HEK293 (cell line): ENCODE measurements at regions not wholly inside any gene's neighbourhood (a gene's known extent, or its start where the extent isn't known, plus 50 kb on each side); places are given as distances from the start of the nearest gene placed in this dataset.

ENCODE experiments used
- CTCF ChIA-PET: fragments of 350-600 bp; formaldehyde crosslinking; extraction: SDS; loops from one replicate; lab custom pipeline; 2021; ENCODE audit warnings: antibody characterized with exemption; lab: Yijun Ruan, JAX
- POLR2A ChIA-PET: fragments of 300-600 bp; formaldehyde crosslinking; extraction: SDS; loops from one replicate; lab custom pipeline; 2020; ENCODE audit warnings: antibody characterized with exemption, inconsistent platforms; lab: Yijun Ruan, JAX
- H3K27ac ChIP-seq: fragments of 200-500 bp; sonication (Bioruptor generic); 2 replicates; pipeline ENCODE4 v1.5.1; 2014; ENCODE audit warnings: low read depth, low read length, control low read depth, inconsistent platforms; ENCODE audit errors: extremely low read depth
- H3K36me3 ChIP-seq, 2 experiments: fragments of 200-500 bp in 1 of 2; sonication (Bioruptor generic) in 1 of 2; 1 replicate in 1 of 2; 2 replicates in 1 of 2; pipeline ENCODE4 v1.5.1; 2014 to 2017; ENCODE audit warnings: inconsistent platforms in 2 of 2, low read length in 2 of 2; ENCODE audit not compliant: control insufficient read depth in 2 of 2, insufficient read depth in 1 of 2
- H3K4me1 ChIP-seq: fragments of 200-500 bp; sonication (Bioruptor generic); 2 replicates; pipeline ENCODE4 v1.5.1; 2014; ENCODE audit warnings: mild to moderate bottlenecking, low read length, inconsistent platforms; ENCODE audit not compliant: control insufficient read depth, insufficient read depth
- H3K4me3 ChIP-seq: 2 replicates; pipeline ENCODE4 v1.5.1; 2011; ENCODE audit warnings: low read depth, mild to moderate bottlenecking, control low read depth, low read length, moderate library complexity
- H3K9me3 ChIP-seq: fragments of 200-500 bp; sonication (Bioruptor generic); 2 replicates; pipeline ENCODE4 v1.5.1; 2014; ENCODE audit warnings: low read depth, low read length, inconsistent platforms; ENCODE audit not compliant: control insufficient read depth, insufficient read depth
- HOXD13 ChIP-seq: sonication (generic); formaldehyde crosslinking; IDR thresholded peaks from 2 replicates; pipeline ENCODE4 v1.8.0; 2022; ENCODE audit warnings: missing genetic modification reagents, borderline replicate concordance
- PRDM1 ChIP-seq: fragments of 450-650 bp; formaldehyde crosslinking; IDR thresholded peaks from 2 replicates; pipeline ENCODE4; 2016; ENCODE audit warnings: missing biosample characterization, missing genetic modification characterization
- PRDM10 ChIP-seq: fragments of 450-650 bp; formaldehyde crosslinking; IDR thresholded peaks from 2 replicates; pipeline ENCODE4 v1.5.1; 2016; ENCODE audit warnings: missing biosample characterization, missing genetic modification characterization
- SETDB1 ChIP-seq: IDR thresholded peaks from one replicate; pipeline ENCODE4 v1.6.1; 2017; ENCODE audit warnings: mild to moderate bottlenecking, low read length, moderate library complexity, mixed read lengths; ENCODE audit not compliant: insufficient read length
- ZBTB8A ChIP-seq: fragments of 450-650 bp; formaldehyde crosslinking; IDR thresholded peaks from 2 replicates; pipeline ENCODE4 v1.5.1; 2016; ENCODE audit warnings: missing biosample characterization, missing genetic modification characterization
- ZNF133 ChIP-seq: fragments of 450-650 bp; formaldehyde crosslinking; IDR thresholded peaks from 2 replicates; pipeline ENCODE4 v1.5.1; 2016; ENCODE audit warnings: missing biosample characterization, missing genetic modification characterization
- ZNF155 ChIP-seq: fragments of 450-650 bp; formaldehyde crosslinking; IDR thresholded peaks from 2 replicates; pipeline ENCODE4 v1.5.1; 2016; ENCODE audit warnings: missing biosample characterization, missing genetic modification characterization
- ZNF174 ChIP-seq: fragments of 450-650 bp; formaldehyde crosslinking; IDR thresholded peaks from 2 replicates; pipeline ENCODE4 v1.5.0; 2017; ENCODE audit warnings: missing biosample characterization, mild to moderate bottlenecking, missing genetic modification characterization
- ZNF24 ChIP-seq: fragments of 450-650 bp; formaldehyde crosslinking; IDR thresholded peaks from 2 replicates; pipeline ENCODE4 v1.5.1; 2016; ENCODE audit warnings: missing biosample characterization, missing genetic modification characterization
- ZNF501 ChIP-seq: fragments of 450-650 bp; formaldehyde crosslinking; IDR thresholded peaks from 2 replicates; pipeline ENCODE4 v1.5.1; 2016; ENCODE audit warnings: missing biosample characterization, missing genetic modification characterization
- ZNF514 ChIP-seq: fragments of 450-650 bp; formaldehyde crosslinking; IDR thresholded peaks from 2 replicates; pipeline ENCODE4 v1.5.1; 2016; ENCODE audit warnings: missing biosample characterization, missing genetic modification characterization
- ZNF561 ChIP-seq: fragments of 450-650 bp; IDR thresholded peaks from 2 replicates; pipeline ENCODE4 v1.5.1; 2018; ENCODE audit warnings: missing biosample characterization, missing genetic modification characterization, borderline replicate concordance
- ZNF677 ChIP-seq: fragments of 450-650 bp; IDR thresholded peaks from 2 replicates; pipeline ENCODE4 v1.5.0; 2018; ENCODE audit warnings: missing biosample characterization, mild to moderate bottlenecking, missing genetic modification characterization, moderate library complexity
- ZNF830 ChIP-seq: fragments of 450-650 bp; IDR thresholded peaks from 2 replicates; pipeline ENCODE4 v1.5.0; 2018; ENCODE audit warnings: missing biosample characterization, missing genetic modification characterization, low read depth, mild to moderate bottlenecking, moderate library complexity
- ZXDB ChIP-seq: fragments of 450-650 bp; formaldehyde crosslinking; IDR thresholded peaks from 2 replicates; pipeline ENCODE4 v1.5.1; 2016; ENCODE audit warnings: missing biosample characterization, missing genetic modification characterization
- TF ChIP-seq, protein P1 (sequence below): fragments of 450-650 bp; formaldehyde crosslinking; IDR thresholded peaks from 2 replicates; pipeline ENCODE4 v1.5.1; 2016; ENCODE audit warnings: missing biosample characterization, missing genetic modification characterization, borderline replicate concordance
- TF ChIP-seq, protein P2 (sequence below): fragments of 450-650 bp; formaldehyde crosslinking; IDR thresholded peaks from 2 replicates; pipeline ENCODE4 v1.5.1; 2016; ENCODE audit warnings: missing biosample characterization, missing genetic modification characterization
- TF ChIP-seq, protein P3 (sequence below): fragments of 450-650 bp; formaldehyde crosslinking; IDR thresholded peaks from 2 replicates; pipeline ENCODE4 v1.5.1; 2016; ENCODE audit warnings: missing biosample characterization, missing genetic modification characterization
- TF ChIP-seq, protein P4 (sequence below): fragments of 450-650 bp; formaldehyde crosslinking; IDR thresholded peaks from 2 replicates; pipeline ENCODE4 v1.5.1; 2016; ENCODE audit warnings: missing biosample characterization, missing genetic modification characterization

GRCh38 chr4:19615086-19615689 lies 636.5 kb upstream of the SLIT2 start:
- ChIA-PET CTCF (interaction anchor here (0.6 kb wide), 1 partner anchor 12 kb away, joined by 3 read pairs; no protein-coding TSS in a partner anchor), POLR2A (no interaction called here)
- no peak overlapping the region for H3K27ac ChIP-seq
- H3K9me3 ChIP-seq = no peaks in the 10 kb centered on the region
- H3K36me3 ChIP-seq = no peaks in the 10 kb centered on the region
- H3K4me3 ChIP-seq = no peak overlapping the region
- TF ChIP-seq PRDM10 (tag by site-specific recombination) = no peak
- no peak for TF ChIP-seq ZNF174 (tag by site-specific recombination)
- no peak for TF ChIP-seq ZBTB8A
- no peak for TF ChIP-seq ZNF155
- TF ChIP-seq ZXDB = no peak
- no peak for TF ChIP-seq ZNF561 (tag by site-specific recombination)
- no peak for TF ChIP-seq ZNF514
- no peaks in the 10 kb centered on the region for H3K4me1 ChIP-seq

- Histone ChIP-seq H3K27ac (no peak overlapping the region), H3K9me3 (no peaks in the 10 kb centered on the region), H3K4me1 (no peaks in the 10 kb centered on the region), H3K36me3 (no peaks in the 10 kb centered on the region), H3K4me3 (no peak overlapping the region)
- TF ChIP-seq HOXD13 = no peak
- TF ChIP-seq ZBTB8A = no peak
- TF ChIP-seq ZNF830 = no peak
- TF ChIP-seq, protein P1, sequence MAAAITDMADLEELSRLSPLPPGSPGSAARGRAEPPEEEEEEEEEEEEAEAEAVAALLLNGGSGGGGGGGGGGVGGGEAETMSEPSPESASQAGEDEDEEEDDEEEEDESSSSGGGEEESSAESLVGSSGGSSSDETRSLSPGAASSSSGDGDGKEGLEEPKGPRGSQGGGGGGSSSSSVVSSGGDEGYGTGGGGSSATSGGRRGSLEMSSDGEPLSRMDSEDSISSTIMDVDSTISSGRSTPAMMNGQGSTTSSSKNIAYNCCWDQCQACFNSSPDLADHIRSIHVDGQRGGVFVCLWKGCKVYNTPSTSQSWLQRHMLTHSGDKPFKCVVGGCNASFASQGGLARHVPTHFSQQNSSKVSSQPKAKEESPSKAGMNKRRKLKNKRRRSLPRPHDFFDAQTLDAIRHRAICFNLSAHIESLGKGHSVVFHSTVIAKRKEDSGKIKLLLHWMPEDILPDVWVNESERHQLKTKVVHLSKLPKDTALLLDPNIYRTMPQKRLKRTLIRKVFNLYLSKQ (tag by site-specific recombination) = no peak
- no peak for TF ChIP-seq ZNF24 (tag by site-specific recombination)
- TF ChIP-seq, protein P2, sequence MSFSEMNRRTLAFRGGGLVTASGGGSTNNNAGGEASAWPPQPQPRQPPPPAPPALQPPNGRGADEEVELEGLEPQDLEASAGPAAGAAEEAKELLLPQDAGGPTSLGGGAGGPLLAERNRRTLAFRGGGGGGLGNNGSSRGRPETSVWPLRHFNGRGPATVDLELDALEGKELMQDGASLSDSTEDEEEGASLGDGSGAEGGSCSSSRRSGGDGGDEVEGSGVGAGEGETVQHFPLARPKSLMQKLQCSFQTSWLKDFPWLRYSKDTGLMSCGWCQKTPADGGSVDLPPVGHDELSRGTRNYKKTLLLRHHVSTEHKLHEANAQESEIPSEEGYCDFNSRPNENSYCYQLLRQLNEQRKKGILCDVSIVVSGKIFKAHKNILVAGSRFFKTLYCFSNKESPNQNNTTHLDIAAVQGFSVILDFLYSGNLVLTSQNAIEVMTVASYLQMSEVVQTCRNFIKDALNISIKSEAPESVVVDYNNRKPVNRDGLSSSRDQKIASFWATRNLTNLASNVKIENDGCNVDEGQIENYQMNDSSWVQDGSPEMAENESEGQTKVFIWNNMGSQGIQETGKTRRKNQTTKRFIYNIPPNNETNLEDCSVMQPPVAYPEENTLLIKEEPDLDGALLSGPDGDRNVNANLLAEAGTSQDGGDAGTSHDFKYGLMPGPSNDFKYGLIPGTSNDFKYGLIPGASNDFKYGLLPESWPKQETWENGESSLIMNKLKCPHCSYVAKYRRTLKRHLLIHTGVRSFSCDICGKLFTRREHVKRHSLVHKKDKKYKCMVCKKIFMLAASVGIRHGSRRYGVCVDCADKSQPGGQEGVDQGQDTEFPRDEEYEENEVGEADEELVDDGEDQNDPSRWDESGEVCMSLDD (tag by site-specific recombination) = no peak
- no peak for TF ChIP-seq ZNF133 (tag by site-specific recombination)
- TF ChIP-seq, protein P3, sequence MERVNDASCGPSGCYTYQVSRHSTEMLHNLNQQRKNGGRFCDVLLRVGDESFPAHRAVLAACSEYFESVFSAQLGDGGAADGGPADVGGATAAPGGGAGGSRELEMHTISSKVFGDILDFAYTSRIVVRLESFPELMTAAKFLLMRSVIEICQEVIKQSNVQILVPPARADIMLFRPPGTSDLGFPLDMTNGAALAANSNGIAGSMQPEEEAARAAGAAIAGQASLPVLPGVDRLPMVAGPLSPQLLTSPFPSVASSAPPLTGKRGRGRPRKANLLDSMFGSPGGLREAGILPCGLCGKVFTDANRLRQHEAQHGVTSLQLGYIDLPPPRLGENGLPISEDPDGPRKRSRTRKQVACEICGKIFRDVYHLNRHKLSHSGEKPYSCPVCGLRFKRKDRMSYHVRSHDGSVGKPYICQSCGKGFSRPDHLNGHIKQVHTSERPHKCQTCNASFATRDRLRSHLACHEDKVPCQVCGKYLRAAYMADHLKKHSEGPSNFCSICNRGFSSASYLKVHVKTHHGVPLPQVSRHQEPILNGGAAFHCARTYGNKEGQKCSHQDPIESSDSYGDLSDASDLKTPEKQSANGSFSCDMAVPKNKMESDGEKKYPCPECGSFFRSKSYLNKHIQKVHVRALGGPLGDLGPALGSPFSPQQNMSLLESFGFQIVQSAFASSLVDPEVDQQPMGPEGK (tag by site-specific recombination) = no peak
- no peak for TF ChIP-seq ZNF501
- TF ChIP-seq PRDM1 (tag by site-specific recombination) = no peak
- TF ChIP-seq SETDB1 = no peak
- no peak for TF ChIP-seq ZNF677
- TF ChIP-seq, protein P4, sequence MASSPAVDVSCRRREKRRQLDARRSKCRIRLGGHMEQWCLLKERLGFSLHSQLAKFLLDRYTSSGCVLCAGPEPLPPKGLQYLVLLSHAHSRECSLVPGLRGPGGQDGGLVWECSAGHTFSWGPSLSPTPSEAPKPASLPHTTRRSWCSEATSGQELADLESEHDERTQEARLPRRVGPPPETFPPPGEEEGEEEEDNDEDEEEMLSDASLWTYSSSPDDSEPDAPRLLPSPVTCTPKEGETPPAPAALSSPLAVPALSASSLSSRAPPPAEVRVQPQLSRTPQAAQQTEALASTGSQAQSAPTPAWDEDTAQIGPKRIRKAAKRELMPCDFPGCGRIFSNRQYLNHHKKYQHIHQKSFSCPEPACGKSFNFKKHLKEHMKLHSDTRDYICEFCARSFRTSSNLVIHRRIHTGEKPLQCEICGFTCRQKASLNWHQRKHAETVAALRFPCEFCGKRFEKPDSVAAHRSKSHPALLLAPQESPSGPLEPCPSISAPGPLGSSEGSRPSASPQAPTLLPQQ (tag by site-specific recombination) = no peak
- TF ChIP-seq, all 188 proteins: peak for 0
- POLR2A ChIA-PET = no interaction called here
- CTCF ChIA-PET = no interaction called here
Measured at GRCh38 chr4:19614171-19614570, 637.5 kb upstream of the SLIT2 start.
